ENCODE measurements at regions not wholly inside any gene's neighbourhood (a gene's known extent, or its start where the extent isn't known, plus 50 kb on each side); places are given as distances from the start of the nearest gene placed in this dataset.

- no peak for TF ChIP-seq POLR2A (IDR thresholded peaks at IDR 0.05)
- TF ChIP-seq CTCF (IDR thresholded peaks at IDR 0.05 in 4 of 5, conservative IDR thresholded peaks at IDR 0.05 in 1 of 5): no peak
- intact Hi-C loops (cut with DNase I; ENCODE audit: low total_unique reads): no loop called here
- in situ Hi-C loops (cut with MboI; ENCODE audit: low sequenced_read_pairs in 4 of 4): no loop called here
- H3K9me3 ChIP-seq: no peaks in the 10 kb centered on the region
- no peaks in the 10 kb centered on the region for H3K27me3 ChIP-seq
- DNase-seq (no peak), ATAC-seq (no peak)
- no peak overlapping the region for H3K4me3 ChIP-seq
- H3K27ac ChIP-seq: no peak overlapping the region
- no peaks in the 10 kb centered on the region for H3K36me3 ChIP-seq
- no peaks in the 10 kb centered on the region for H3K4me1 ChIP-seq
Measured at GRCh38 chrX:124274438-124275181, 57.9 kb upstream of the TEX13D start.

DNA sequence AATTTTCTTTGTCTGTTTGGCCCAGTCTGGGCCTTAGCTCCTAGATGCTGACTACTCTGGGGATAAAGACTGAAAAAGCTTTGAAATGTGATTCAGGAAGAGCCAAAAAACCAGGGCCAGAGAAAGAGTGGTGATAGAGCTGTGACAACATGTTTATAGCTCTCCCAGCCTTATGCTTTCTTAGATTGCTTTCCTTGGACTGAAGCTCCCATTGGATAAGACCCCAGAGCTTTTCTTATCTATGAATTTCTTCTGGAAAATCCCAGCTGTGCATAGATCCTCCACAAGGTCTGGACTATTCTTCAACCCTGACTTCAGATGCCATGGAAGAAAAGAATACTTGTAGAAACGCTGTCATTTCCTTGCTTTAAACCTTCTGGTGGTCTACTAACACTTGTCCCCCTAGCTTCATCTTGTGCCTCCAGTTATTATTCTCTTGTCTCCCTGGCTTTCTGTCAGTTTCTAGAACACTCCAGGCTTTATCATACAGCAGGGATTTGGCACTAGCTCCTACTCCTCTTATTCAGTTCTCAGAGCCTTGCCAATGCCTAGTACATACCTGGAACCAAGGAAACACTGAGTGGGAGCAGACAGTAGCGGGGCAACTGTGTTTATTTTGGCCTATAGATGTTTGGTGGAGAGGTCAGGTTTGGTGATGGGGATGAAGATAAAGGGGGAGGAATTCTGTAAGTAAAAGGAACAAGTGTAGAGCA, 57.1 kb upstream of the TEX13D start:
- H3K36me3 ChIP-seq: no peaks in the 10 kb centered on the region
- no peak overlapping the region for H3K27ac ChIP-seq
- no peaks in the 10 kb centered on the region for H3K27me3 ChIP-seq
- H3K4me1 ChIP-seq: no peaks in the 10 kb centered on the region
- ATAC-seq: no peak
- no peak for DNase-seq
- H3K9me3 ChIP-seq: no peaks in the 10 kb centered on the region
- TF ChIP-seq POLR2A (IDR thresholded peaks at IDR 0.05) (no peak), CTCF (IDR thresholded peaks at IDR 0.05 in 4 of 5, conservative IDR thresholded peaks at IDR 0.05 in 1 of 5) (no peak)
- no peak overlapping the region for H3K4me3 ChIP-seq
- intact Hi-C loops (cut with DNase I; ENCODE audit: low total_unique reads): no loop called here
- in situ Hi-C loops (cut with MboI; ENCODE audit: low sequenced_read_pairs in 4 of 4): no loop called here

DNA sequence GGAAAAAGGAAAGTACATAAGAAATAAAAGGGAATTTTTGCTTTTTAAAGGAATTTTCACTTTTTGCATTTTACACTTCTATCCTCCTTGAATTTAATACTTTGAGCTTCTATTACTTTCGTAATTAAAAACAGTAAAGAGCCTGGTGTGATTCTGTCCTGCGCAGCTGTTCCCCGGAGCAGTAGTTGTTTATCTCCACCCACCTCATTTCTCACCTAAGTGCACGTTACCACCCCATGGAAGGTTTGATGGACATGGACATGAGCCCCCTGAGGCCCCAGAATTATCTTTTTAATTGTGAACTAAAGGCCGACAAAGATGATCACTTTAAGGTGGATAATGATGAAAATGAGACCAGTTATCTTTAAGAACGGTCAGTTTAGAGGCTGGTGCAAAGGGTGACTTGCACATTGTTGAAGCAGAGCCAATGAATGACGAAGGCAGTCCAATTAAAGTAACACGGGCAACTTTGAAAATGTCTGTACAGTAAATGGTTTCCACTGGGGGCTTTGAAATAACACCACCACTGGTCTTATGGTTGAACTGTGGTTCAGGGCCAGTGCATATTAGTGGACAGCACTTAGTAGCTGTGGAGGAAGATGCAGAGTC, 52.1 kb upstream of the TEX13D start:
- Histone ChIP-seq H3K36me3 (no peaks in the 10 kb centered on the region), H3K4me3 (no peak overlapping the region), H3K4me1 (no peaks in the 10 kb centered on the region), H3K27ac (no peak overlapping the region), H3K27me3 (no peaks in the 10 kb centered on the region), H3K9me3 (no peaks in the 10 kb centered on the region)
- in situ Hi-C loops (cut with MboI; ENCODE audit: low sequenced_read_pairs in 4 of 4): no loop called here
- intact Hi-C loops (cut with DNase I; ENCODE audit: low total_unique reads): no loop called here
- ATAC-seq (no peak), DNase-seq (no peak)
- TF ChIP-seq CTCF (IDR thresholded peaks at IDR 0.05 in 4 of 5, conservative IDR thresholded peaks at IDR 0.05 in 1 of 5) (no peak), POLR2A (IDR thresholded peaks at IDR 0.05) (no peak)

- no peak for ATAC-seq
- no peaks in the 10 kb centered on the region for H3K36me3 ChIP-seq
- no peak overlapping the region for H3K4me3 ChIP-seq
- no peaks in the 10 kb centered on the region for H3K9me3 ChIP-seq
- H3K27me3 ChIP-seq: no peaks in the 10 kb centered on the region
- no peak overlapping the region for H3K27ac ChIP-seq
- no peaks in the 10 kb centered on the region for H3K4me1 ChIP-seq
- DNase-seq: no peak
- intact Hi-C loops (cut with DNase I; ENCODE audit: low total_unique reads) (no loop called here), in situ Hi-C loops (cut with MboI; ENCODE audit: low sequenced_read_pairs in 4 of 4) (no loop called here)
- TF ChIP-seq POLR2A (IDR thresholded peaks at IDR 0.05) (no peak), CTCF (IDR thresholded peaks at IDR 0.05 in 4 of 5, conservative IDR thresholded peaks at IDR 0.05 in 1 of 5) (no peak)
Measured at GRCh38 chrX:124282580-124282979, 49.9 kb upstream of the TEX13D start.

Measured in gastrocnemius medialis (tissue), 4 donors.